ENCODE measurements at regions not wholly inside any gene's neighbourhood (a gene's known extent, or its start where the extent isn't known, plus 50 kb on each side); places are given as distances from the start of the nearest gene placed in this dataset.
"Not testable (repeated sequence)": the region's sequence is repeated elsewhere in the genome, so short reads cannot be mapped to it uniquely, and the experiment has no call there.

- Histone ChIP-seq H3K4me2 (no peak overlapping the region), H3K79me2 (ENCODE audit: low read depth) (no peaks in the 10 kb centered on the region), H3K36me3 (ENCODE audit: low read depth) (no peaks in the 10 kb centered on the region), H4K20me1 (ENCODE audit: insufficient read depth) (no peaks in the 10 kb centered on the region), H3F3A (ENCODE audit: insufficient read depth, low read depth) (no peaks in the 10 kb centered on the region), H3K9me3 (ENCODE audit: insufficient read depth, low read depth) (no peaks in the 10 kb centered on the region), H3K4me1 (replicated peaks; ENCODE audit: insufficient read depth) (no peaks in the 10 kb centered on the region), H3K4me3 (no peak overlapping the region), H3K27ac (no peak overlapping the region), H3K9me2 (ENCODE audit: insufficient read depth) (no peaks in the 10 kb centered on the region), H3K27me3 (ENCODE audit: insufficient read depth, low read depth) (no peaks in the 10 kb centered on the region), H2AFZ (no peak overlapping the region)
- CTCF ChIA-PET = no interaction called here
- DNase-seq = no peak
- POLR2A ChIA-PET (ENCODE audit: unreplicated experiment) = no interaction called here
- TF ChIP-seq CTCF (conservative IDR thresholded peaks at IDR 0.05) = no peak
- no peak for TF ChIP-seq EZH2 (IDR thresholded peaks at IDR 0.05; ENCODE audit: low read depth)
- intact Hi-C loops (cut with micrococcal nuclease; ENCODE audit: unreplicated experiment) = no loop called here
- no TSS peak for BruUV-seq (replicated peaks)
These were observed 991.7 kb upstream of the KCND2 start for GRCh38 chr7:119281181-119281846.

DNA sequence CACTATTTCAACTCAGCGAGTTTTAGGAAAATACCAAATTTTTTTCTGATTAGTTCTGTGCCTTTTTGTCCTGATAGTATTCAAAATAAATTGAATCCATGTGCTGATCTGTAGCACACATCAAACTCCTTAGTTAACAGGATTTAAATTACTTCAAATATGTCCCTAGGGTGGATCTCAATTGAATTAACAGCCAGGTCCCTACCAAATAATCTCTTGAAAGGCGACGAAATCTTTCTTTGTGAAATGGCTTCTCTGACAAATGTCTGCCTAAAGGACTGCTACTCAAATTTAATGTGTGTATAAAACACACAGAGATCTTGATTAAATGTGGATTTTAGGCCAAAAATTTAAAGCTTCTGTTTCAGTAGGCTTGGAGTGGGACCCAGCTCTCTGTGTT, 989.6 kb upstream of the KCND2 start:
- H3K9me3 ChIP-seq (ENCODE audit: insufficient read depth, low read depth) = no peaks in the 10 kb centered on the region
- H3K4me1 ChIP-seq (replicated peaks; ENCODE audit: insufficient read depth) = no peaks in the 10 kb centered on the region
- ChIA-PET POLR2A (ENCODE audit: unreplicated experiment) (no interaction called here), CTCF (no interaction called here)
- H3K79me2 ChIP-seq (ENCODE audit: low read depth) = no peaks in the 10 kb centered on the region
- H4K20me1 ChIP-seq (ENCODE audit: insufficient read depth) = no peaks in the 10 kb centered on the region
- no peak overlapping the region for H3K4me3 ChIP-seq
- no peak for DNase-seq
- no peaks in the 10 kb centered on the region for H3K27me3 ChIP-seq (ENCODE audit: insufficient read depth, low read depth)
- no peaks in the 10 kb centered on the region for H3F3A ChIP-seq (ENCODE audit: insufficient read depth, low read depth)
- H3K4me2 ChIP-seq = no peak overlapping the region
- no peaks in the 10 kb centered on the region for H3K36me3 ChIP-seq (ENCODE audit: low read depth)
- TF ChIP-seq EZH2 (IDR thresholded peaks at IDR 0.05; ENCODE audit: low read depth) (no peak), CTCF (conservative IDR thresholded peaks at IDR 0.05) (no peak)
- no peak overlapping the region for H2AFZ ChIP-seq
- no peaks in the 10 kb centered on the region for H3K9me2 ChIP-seq (ENCODE audit: insufficient read depth)
- intact Hi-C loops (cut with micrococcal nuclease; ENCODE audit: unreplicated experiment) = no loop called here
- no TSS peak for BruUV-seq (replicated peaks)
- no peak overlapping the region for H3K27ac ChIP-seq

DNA sequence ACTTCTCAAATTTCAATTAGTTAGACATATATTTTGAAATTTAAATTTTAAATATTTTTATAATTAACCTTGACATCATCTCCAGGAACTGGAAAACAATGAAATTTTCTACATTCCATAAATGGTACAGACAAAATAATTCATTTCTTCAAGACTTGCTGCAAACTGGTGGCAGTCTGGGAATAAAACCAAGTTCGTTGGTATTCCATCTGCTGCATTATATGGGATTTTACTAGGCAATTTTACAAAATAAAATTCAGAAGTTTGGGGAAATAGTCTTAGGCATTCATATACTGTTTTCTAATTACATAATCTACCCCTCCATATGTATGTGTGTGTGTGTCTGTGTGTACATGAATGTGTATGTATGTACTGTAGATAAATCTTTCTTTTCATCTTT, 984.6 kb upstream of the KCND2 start:
- Histone ChIP-seq H3K4me3 (no peak overlapping the region), H3F3A (ENCODE audit: insufficient read depth, low read depth) (no peaks in the 10 kb centered on the region), H2AFZ (no peak overlapping the region), H3K27me3 (ENCODE audit: insufficient read depth, low read depth) (no peaks in the 10 kb centered on the region), H3K4me1 (replicated peaks; ENCODE audit: insufficient read depth) (no peaks in the 10 kb centered on the region), H4K20me1 (ENCODE audit: insufficient read depth) (no peaks in the 10 kb centered on the region), H3K9me2 (ENCODE audit: insufficient read depth) (no peaks in the 10 kb centered on the region), H3K9me3 (ENCODE audit: insufficient read depth, low read depth) (no peaks in the 10 kb centered on the region), H3K79me2 (ENCODE audit: low read depth) (no peaks in the 10 kb centered on the region), H3K36me3 (ENCODE audit: low read depth) (no peaks in the 10 kb centered on the region), H3K4me2 (no peak overlapping the region), H3K27ac (no peak overlapping the region)
- BruUV-seq (replicated peaks) = no TSS peak
- TF ChIP-seq EZH2 (IDR thresholded peaks at IDR 0.05; ENCODE audit: low read depth) (no peak), CTCF (conservative IDR thresholded peaks at IDR 0.05) (no peak)
- no peak for DNase-seq
- intact Hi-C loops (cut with micrococcal nuclease; ENCODE audit: unreplicated experiment) = no loop called here
- CTCF ChIA-PET = no interaction called here
- POLR2A ChIA-PET (ENCODE audit: unreplicated experiment) = no interaction called here

DNA sequence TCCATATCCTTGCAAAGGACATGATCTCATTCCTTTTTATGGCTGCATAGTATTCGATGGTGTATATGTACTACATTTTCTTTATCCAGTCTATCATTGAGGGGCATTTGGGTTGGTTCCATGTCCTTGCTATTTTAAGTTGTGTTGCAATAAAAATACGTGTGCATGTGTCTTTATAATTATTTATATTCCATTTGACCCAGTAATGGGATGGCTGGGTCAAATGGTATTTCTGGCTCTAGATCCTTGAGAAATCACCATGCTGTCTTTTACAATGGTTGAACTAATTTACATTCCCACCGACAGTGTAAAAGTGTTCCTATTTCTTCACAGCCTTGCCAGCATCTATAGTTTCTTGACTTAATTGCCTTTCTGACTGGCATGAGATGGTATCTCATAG, 972.6 kb upstream of the KCND2 start:
- DNase-seq; H3F3A ChIP-seq (ENCODE audit: insufficient read depth, low read depth); BruUV-seq (replicated peaks); CTCF ChIA-PET; H3K79me2 ChIP-seq (ENCODE audit: low read depth); H3K36me3 ChIP-seq (ENCODE audit: low read depth); H3K27ac ChIP-seq; H3K9me2 ChIP-seq (ENCODE audit: insufficient read depth); POLR2A ChIA-PET (ENCODE audit: unreplicated experiment); H3K27me3 ChIP-seq (ENCODE audit: insufficient read depth, low read depth); H2AFZ ChIP-seq; H4K20me1 ChIP-seq (ENCODE audit: insufficient read depth); H3K4me3 ChIP-seq; intact Hi-C loops (cut with micrococcal nuclease; ENCODE audit: unreplicated experiment); H3K9me3 ChIP-seq (ENCODE audit: insufficient read depth, low read depth); H3K4me2 ChIP-seq; H3K4me1 ChIP-seq (replicated peaks; ENCODE audit: insufficient read depth): not testable (repeated sequence)
